Activated CD8-positive, alpha-beta memory T cell treated with anti-CD3 and anti-CD28 coated beads for 36 hours (primary cell): ENCODE measurements at regions not wholly inside any gene's neighbourhood (a gene's known extent, or its start where the extent isn't known, plus 50 kb on each side); places are given as distances from the start of the nearest gene placed in this dataset.

Source experiments
- CTCF ChIA-PET: fragments of 350-600 bp; sonication (Branson Sonifier 250); formaldehyde crosslinking; loops from one replicate; lab custom pipeline; 2021; ENCODE audit warnings: antibody characterized with exemption; lab: Charles Lee
- POLR2A ChIA-PET: fragments of 350-600 bp; sonication (Branson Sonifier 250); formaldehyde crosslinking; loops from one replicate; lab custom pipeline; 2021; ENCODE audit warnings: antibody characterized with exemption; lab: Charles Lee

- CTCF ChIA-PET: no interaction called here
- POLR2A ChIA-PET: no interaction called here
These were observed 435.0 kb downstream of the SHQ1 start for GRCh38 chr3:72413228-72413627.

DNA sequence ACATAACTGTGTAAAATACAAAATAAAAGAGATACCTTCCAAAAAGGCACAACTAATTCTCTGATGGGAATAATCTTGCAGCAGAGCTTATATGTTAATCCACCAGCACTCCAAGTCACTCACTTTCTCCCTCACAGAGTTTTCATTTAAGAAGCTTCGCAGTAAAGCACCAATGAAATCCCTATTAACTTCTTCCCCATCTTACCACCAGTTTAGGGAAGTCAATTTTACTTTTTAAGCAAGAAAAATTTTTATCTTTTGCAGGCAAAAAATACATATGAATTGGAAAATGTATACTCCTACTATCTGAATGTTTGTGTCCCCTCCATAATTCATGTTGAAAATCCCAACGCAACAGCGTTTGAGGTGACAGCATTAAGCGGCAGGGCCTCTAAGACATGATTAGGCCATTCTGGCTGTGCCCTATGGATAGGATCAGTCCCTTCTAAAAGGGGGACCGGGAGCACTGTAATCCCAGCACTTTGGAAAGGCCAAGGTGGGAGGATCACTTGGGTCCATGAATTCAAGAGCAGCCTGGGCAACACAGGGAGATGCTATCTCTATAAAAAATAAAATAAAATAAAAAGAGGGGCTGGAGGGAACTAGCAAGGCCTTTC is 435.8 kb downstream of the SHQ1 start:
- ChIA-PET CTCF (no interaction called here), POLR2A (no interaction called here)

- ChIA-PET CTCF (interaction anchor here (0.9 kb wide), 1 partner anchor 239 kb away, joined by 3 read pairs; no protein-coding TSS in a partner anchor), POLR2A (no interaction called here)
These were observed 436.4 kb downstream of the SHQ1 start for GRCh38 chr3:72411843-72412242.

GRCh38 chr3:72411126-72411525 is 437.1 kb downstream of the SHQ1 start:
- POLR2A ChIA-PET: no interaction called here
- CTCF ChIA-PET: interaction anchor here (0.9 kb wide), 1 partner anchor 238 kb away, joined by 3 read pairs; no protein-coding TSS in a partner anchor

GRCh38 chr3:72408983-72409779 is 439.1 kb downstream of the SHQ1 start:
- ChIA-PET CTCF (no interaction called here), POLR2A (interaction anchor here (0.6 kb wide), 1 partner anchor 19 kb away, joined by 3 read pairs; no protein-coding TSS in a partner anchor)

GRCh38 chr3:72407766-72408165 is 440.5 kb downstream of the SHQ1 start:
- POLR2A ChIA-PET: no interaction called here

GRCh38 chr3:72405943-72406566 is 442.2 kb downstream of the SHQ1 start:
- ChIA-PET CTCF (interaction anchor here (1.3 kb wide), 1 partner anchor 16 kb away, joined by 3 read pairs; no protein-coding TSS in a partner anchor), POLR2A (interaction anchor here (1.1 kb wide), 1 partner anchor 115 kb away, joined by 3 read pairs; no protein-coding TSS in a partner anchor)

More at GRCh38 chr3:72407766-72408165, 440.5 kb downstream of the SHQ1 start:
- CTCF ChIA-PET: no interaction called here

DNA sequence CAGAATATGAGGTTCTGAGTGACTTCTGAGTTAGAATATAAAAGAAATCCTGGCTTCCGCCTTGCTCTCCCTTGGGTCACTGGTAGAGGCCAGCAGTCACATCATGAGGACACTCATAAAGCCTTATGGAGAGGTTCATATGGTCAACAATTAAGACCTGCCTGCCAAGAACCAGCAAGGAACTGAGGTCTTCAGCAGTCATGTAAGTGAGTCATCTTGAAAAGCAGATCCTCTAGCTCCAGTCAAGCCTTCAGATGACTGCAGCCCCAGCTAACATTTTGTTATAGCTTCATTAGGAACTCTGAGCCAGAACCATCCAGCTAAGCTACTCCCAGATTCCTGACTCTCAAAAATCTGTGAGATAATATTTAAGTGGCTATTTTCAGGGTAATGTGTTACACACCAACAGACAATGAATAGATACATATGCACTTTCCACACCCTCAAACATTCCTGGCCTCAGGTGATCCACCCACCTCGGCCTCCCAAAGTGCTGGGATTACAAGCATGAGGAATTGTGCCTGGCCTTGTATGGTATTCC is 447.2 kb downstream of the SHQ1 start:
- ChIA-PET POLR2A (no interaction called here), CTCF (no interaction called here)

DNA sequence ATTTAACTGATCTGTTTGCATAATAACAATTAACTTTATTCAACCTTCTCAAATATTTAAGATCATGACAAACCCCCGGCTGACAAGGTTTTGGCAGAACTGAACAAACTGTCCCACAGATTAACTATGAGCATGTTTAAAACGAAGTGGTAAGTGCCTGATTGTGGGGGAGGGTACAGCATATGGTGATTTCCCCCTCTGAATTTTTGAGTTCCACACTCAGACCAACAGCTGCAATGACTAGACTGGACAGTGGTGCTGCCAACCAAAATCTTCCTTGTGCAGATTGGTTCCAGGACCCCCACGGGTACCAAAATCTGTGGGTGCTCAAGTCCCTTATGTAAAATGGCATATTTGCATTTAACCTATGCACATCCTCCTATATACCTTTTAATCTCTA is 449.5 kb downstream of the SHQ1 start:
- POLR2A ChIA-PET: no interaction called here
- CTCF ChIA-PET: no interaction called here

GRCh38 chr3:72397586-72397985 is 450.7 kb downstream of the SHQ1 start:
- ChIA-PET CTCF (no interaction called here), POLR2A (no interaction called here)

- CTCF ChIA-PET: no interaction called here
- POLR2A ChIA-PET: no interaction called here
These were observed 451.3 kb downstream of the SHQ1 start for GRCh38 chr3:72396899-72397298.

GRCh38 chr3:72395776-72396311 is 452.4 kb downstream of the SHQ1 start:
- POLR2A ChIA-PET: no interaction called here
- CTCF ChIA-PET: no interaction called here

- CTCF ChIA-PET: no interaction called here
- POLR2A ChIA-PET: no interaction called here
These were observed 454.8 kb downstream of the SHQ1 start for GRCh38 chr3:72393455-72393854.

DNA sequence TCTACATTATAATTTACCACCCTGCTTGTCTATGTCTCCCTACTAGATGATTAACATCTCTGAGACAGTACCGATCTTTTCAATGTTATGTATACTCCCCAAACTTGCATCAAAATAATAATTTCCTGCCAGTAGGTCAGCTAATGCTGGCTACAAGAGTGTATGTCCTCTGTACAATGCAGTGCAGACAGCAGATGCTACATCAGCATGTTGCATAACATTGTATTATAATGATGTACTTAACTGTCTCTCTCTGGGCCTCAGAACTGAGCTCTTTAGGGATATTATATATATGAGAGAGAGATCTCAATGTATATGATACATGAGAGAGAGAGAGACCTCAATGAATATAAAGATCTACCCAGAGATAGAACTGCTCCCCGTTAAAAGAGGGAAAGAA is 456.6 kb downstream of the SHQ1 start:
- CTCF ChIA-PET: no interaction called here
- POLR2A ChIA-PET: no interaction called here

DNA sequence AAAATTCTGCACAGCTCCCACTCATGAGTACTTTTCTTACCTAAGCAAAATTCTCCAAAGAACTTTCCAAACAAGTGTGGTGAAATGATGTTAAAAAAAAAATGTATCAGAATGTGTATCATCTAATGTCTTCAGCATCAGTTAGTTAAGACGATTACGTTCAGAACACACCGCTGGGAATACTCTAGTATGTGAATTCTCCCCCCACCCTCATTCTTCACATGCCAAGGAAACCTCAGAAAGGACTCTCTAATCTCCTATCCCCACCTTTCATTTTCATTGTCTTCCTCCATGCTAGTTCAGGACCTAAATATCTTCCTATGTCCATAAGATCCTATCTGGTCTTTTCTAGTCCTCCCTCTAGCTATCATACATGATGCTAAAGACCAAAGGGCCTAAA is 457.4 kb downstream of the SHQ1 start:
- ChIA-PET CTCF (no interaction called here), POLR2A (no interaction called here)

- ChIA-PET CTCF (no interaction called here), POLR2A (no interaction called here)
These were observed 459.6 kb downstream of the SHQ1 start for GRCh38 chr3:72388644-72389043.

DNA sequence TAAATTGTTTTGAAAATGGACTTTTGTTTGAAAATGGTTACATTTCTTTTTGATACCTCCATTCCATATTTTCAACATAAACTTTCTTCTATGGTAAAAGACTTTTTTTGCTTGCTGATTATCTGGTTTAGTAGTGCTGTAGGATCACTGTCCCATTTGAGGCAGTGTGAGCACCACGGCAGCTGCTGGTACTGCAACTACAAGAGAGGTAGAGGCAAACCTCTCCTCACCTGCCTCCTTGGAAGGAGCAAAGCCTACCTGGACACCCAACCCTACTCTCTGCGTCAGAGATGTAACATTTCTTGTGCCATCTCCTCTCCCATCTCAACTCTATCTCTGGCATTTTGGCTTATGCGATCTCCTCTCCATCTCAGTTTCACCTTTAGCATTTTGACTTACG is 460.1 kb downstream of the SHQ1 start:
- POLR2A ChIA-PET: no interaction called here
- CTCF ChIA-PET: no interaction called here

DNA sequence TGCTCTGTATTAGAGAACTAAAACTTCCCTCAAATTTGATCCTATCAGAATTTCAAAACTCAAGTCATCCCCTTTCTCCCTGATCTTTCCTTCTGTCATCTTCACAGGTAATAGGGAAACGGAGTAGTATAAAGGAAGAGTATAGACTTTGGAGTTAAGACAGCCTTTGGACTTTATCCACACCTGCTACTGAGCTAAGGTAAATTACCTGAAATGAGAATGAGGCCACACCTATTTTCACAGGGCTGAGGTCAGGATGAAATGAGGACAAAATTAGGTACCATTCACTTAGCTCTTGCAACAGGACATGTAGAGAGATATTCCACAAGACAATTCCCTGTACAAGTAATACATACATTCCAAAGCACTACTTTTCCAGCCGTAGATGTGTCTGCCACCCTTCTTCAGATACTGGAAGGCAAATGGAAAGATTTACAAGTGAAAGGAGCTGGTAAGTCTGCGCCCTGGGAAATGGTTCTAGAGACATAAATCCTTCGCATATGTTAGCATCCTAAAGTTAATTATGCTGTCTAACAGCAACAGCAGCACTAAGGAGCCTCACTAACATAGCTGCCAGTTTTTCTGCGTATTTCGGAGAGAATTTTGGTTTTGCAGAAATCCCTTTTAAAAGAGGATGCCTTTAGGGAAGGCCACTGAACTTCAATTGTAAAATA is 461.8 kb downstream of the SHQ1 start:
- POLR2A ChIA-PET: no interaction called here

DNA sequence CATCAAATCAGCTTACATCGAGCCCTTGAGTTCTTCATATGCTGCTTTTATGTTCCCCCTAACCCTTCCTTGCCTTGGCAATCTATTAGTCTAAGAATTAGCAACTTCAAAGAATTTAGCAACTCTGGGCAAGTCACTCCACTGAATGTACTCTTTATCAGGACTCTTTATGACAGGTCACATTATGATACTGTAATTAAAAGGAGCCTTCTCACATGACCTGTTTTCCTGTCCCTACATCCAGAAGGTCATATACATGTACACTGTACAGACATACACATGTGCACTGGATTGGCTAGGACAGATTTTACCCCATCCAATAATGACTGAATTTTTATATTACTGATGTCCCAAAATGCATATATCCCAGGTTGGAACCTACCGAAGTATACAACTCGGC is 463.1 kb downstream of the SHQ1 start:
- ChIA-PET CTCF (no interaction called here), POLR2A (no interaction called here)

More for the DNA sequence above, 461.8 kb downstream of the SHQ1 start:
- CTCF ChIA-PET: no interaction called here
